OCI-LY7 (cell line): ENCODE measurements at regions not wholly inside any gene's neighbourhood (a gene's known extent, or its start where the extent isn't known, plus 50 kb on each side); places are given as distances from the start of the nearest gene placed in this dataset.

Experiments used
- EZH2phosphoT487 ChIP-seq: fragments of 200-600 bp; sonication (generic); IDR thresholded peaks from 2 replicates; pipeline ENCODE4 v1.6.1; 2018; ENCODE audit warnings: low read depth, borderline replicate concordance, mild to moderate bottlenecking, mixed run types, antibody characterized with exemption, low read length, moderate library complexity, mixed read lengths
- TF ChIP-seq, protein P1 (sequence below): fragments of 200-600 bp; sonication (generic); conservative IDR thresholded peaks from 2 replicates; pipeline ENCODE4 v1.5.1; 2014; ENCODE audit warnings: mild to moderate bottlenecking, antibody characterized with exemption, low read length, moderate library complexity, mixed read lengths

DNA sequence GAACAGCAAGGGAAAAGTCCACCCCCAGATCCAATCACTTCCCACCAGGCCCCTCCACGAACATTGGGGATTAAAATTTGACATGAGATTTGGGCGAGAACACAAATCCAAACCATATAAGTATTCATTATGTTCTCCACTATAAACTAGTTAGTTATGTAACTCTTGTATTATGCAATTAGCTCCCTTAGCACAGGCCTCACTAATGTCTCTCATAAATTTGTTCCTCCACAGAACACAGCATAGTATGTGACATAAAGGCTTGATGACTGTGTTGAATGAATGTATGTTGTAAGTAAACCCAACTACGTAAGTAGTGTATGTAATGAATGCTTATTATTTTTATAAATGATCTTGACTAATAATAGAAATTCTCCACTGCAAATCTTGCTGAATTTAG lies 223.3 kb upstream of the ZRANB2 start:
- TF ChIP-seq, protein P1, sequence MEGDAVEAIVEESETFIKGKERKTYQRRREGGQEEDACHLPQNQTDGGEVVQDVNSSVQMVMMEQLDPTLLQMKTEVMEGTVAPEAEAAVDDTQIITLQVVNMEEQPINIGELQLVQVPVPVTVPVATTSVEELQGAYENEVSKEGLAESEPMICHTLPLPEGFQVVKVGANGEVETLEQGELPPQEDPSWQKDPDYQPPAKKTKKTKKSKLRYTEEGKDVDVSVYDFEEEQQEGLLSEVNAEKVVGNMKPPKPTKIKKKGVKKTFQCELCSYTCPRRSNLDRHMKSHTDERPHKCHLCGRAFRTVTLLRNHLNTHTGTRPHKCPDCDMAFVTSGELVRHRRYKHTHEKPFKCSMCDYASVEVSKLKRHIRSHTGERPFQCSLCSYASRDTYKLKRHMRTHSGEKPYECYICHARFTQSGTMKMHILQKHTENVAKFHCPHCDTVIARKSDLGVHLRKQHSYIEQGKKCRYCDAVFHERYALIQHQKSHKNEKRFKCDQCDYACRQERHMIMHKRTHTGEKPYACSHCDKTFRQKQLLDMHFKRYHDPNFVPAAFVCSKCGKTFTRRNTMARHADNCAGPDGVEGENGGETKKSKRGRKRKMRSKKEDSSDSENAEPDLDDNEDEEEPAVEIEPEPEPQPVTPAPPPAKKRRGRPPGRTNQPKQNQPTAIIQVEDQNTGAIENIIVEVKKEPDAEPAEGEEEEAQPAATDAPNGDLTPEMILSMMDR = no peak
- no peak for TF ChIP-seq EZH2phosphoT487
